SK-N-MC (cell line): ENCODE measurements at regions not wholly inside any gene's neighbourhood (a gene's known extent, or its start where the extent isn't known, plus 50 kb on each side); places are given as distances from the start of the nearest gene placed in this dataset.

ENCODE experiments used
- EZH2 ChIP-seq: fragments of 200-600 bp; sonication (generic); IDR thresholded peaks from one replicate; pipeline ENCODE4 v1.6.1; 2017; ENCODE audit warnings: antibody characterized with exemption
- POLR2AphosphoS5 ChIP-seq: IDR thresholded peaks from 2 replicates; pipeline ENCODE4 v1.6.1; 2012; ENCODE audit warnings: mild to moderate bottlenecking, low read depth, low read length, borderline replicate concordance

- no peak for TF ChIP-seq POLR2AphosphoS5
- no peak for TF ChIP-seq EZH2
These were observed 75.3 kb upstream of the AMZ2 start for GRCh38 chr17:68172461-68172954.
